GM21447 (cell line): ENCODE measurements at regions not wholly inside any gene's neighbourhood (a gene's known extent, or its start where the extent isn't known, plus 50 kb on each side); places are given as distances from the start of the nearest gene placed in this dataset.
"Not testable (repeated sequence)": the region's sequence is repeated elsewhere in the genome, so short reads cannot be mapped to it uniquely, and the experiment has no call there.

Source experiments
- ATAC-seq: cut with Tn5 transposase; IDR thresholded peaks from one replicate; pipeline ENCODE4 v1.9.1; 2021; ENCODE audit not compliant: unreplicated experiment

DNA sequence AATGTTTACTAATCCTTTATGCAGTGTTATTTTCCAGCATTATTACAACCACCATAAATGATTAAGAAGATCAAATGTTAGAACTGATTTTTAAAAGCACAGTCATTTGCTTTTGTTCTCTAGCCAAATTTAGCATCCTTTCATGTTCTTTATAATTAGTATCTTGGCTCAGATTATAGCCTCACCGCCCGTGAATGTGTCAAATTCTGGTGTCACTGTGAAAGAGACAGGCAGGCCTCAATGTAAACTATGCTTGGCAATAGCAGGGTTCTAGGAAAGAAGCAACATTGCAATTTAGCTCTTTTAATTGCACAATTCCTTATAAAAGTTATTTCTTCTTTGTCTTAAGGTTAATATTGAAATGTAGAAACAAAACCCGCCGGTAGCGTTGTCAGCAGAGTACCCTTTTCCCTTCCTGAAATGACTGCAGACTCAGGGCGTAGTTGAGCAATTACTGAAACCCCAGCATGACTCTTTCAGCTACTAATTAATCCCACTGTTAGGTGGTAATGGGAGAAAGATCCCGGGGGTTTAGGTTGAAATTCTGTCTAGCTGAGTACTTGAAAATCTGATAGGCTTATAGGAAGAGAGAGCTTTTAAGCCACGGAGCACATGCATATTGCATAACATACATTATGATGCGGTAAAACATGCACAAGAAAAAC lies 1600.5 kb upstream of the SEL1L start:
- ATAC-seq, result no peak

DNA sequence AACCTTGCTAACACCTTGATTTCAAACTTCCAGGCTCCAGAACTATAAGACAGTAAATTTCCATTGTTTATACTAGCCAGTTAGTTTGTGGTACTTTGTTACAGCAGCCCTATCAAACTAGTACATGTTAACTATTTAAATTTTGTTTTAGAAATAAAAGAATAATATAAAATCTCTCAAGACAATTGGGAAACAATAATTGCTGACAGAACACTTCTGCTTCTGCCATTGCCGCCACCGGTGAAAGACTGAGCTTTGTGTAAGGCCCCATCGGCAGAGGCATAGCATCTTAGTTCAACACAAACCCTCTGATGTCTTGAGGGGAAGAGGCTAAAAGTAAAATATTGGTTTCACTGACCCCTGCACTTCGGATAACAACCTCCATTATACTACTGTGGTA lies 1607.1 kb upstream of the SEL1L start:
- no peak for ATAC-seq

DNA sequence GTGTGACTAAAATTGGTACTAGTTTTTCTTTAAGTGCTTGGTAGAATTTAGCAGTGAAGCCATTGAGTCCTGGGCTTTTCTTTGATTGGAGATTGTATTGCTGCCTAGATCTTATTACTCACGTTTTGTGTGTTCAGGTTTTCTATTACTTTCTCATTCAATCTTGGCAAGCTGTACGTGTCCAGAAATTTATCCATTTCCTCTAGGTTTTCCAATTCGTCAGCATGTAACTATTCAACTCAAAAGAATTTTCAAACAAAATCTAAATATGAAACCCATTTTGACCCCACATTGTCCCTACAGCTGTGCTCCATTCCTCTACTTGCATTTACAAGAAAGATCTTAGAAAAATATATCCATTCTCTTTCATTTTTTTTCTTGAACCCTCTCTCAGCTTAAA lies 1613.4 kb upstream of the SEL1L start:
- no peak for ATAC-seq

- no peak for ATAC-seq
Observed at GRCh38 chr14:83151571-83151970, 1617.9 kb upstream of the SEL1L start.

GRCh38 chr14:83153081-83153480 lies 1619.4 kb upstream of the SEL1L start:
- no peak for ATAC-seq

DNA sequence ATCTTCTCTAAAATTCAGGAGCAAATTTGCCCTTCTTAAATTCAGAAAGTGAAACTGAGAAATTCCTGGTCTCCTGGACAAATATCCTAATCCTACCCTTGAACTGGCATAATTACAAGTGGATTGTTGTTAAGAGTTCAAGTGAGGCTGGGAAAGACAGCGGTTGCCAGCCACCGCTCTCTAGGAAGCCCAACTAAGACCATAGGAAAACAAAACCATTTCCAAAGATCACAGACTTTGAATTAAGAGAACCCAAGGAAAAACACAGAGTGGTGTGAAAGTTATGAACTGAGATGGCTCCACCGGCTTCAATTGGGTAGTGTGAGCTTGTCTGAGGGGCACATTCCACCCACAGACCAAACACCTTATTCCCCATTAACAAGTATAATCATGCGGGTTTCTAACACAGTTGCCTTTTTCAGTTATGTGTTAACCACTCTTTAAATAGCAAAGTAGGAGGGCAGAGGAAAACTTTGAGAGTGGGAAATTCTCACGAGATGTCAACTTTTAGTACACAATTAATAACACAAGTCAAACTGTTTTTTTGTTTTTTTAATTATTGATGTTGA lies 1628.8 kb upstream of the SEL1L start:
- no peak for ATAC-seq

GRCh38 chr14:83163016-83163415 lies 1629.4 kb upstream of the SEL1L start:
- no peak for ATAC-seq

- ATAC-seq, result no peak
Observed at GRCh38 chr14:83164016-83164415, 1630.4 kb upstream of the SEL1L start.

DNA sequence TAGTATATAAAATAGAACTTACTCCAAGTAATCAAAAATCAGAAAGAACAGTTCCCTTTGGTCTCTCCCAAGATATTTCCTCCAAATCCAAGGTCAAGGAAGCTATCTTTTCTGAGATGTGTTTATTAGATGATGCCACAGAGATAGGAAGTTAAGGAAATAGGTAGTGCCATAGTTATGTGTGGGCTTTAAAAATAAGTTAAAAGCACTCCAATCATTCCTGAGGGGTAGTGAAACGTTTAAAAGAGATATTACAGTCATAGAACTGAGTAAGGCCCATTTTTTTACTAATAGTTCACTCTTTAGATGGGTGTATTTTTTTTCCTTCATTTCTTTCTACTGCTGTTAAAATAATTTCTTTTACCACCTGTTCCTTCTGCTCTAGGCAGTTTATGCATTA lies 1630.9 kb upstream of the SEL1L start:
- ATAC-seq, result no peak

DNA sequence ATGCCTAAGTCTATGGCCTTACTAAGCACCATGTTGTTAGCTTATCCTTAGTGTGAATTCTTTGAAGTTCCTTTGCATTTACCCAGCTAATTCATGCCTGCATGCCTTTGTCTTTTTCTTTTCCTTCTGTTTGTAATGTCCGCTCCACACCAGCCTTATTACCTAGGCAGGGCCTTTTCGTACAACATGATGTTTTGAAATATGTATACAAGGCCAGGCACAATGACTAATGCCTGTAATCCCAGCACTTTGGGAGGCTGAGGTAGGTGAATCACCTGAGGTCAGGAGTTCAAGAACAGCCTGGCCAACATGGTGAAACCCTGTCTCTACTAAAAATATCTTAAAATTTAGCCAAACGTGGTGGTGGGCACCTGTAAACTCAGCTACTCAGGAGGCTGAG lies 1636.5 kb upstream of the SEL1L start:
- no peak for ATAC-seq

- no peak for ATAC-seq
Observed at GRCh38 chr14:83171761-83172160, 1638.1 kb upstream of the SEL1L start.

DNA sequence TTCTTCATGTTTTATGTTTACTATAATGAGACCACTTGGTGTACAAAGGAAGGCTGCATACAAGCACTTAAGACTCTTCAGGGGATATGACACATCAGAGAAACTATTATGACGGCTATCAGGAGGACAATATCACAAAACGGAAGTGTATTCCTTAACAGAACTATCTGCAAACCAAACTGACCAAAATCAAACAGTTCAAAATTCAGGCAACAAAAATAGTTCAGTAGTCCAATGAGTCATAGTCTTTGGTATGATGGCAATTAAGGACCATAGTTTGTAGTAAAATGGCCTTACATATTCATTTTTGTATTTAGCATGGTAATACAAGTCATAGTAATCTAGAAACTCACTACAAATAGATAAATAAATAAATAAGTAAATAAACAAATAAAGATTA lies 1638.7 kb upstream of the SEL1L start:
- ATAC-seq, result no peak

- ATAC-seq, result no peak
Observed at GRCh38 chr14:83173687-83174086, 1640.0 kb upstream of the SEL1L start.

DNA sequence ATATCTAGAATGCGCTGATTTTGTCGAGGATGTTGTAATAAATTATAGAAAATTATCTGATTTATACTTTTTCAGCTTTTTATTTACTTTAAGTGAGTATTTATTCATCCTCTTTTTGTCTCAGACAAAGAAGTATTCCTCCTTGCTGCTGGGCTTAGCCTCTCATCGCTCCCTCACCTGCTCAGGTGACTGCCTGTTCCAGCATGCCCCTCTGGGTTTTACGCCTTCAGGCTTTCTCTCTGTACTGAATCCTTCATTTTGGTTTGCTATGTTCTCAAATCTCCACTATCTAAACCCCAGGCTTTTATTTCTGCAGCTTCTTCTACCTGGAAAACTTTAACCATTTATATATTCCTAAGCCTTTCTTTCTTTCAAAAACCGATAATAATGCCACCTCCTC lies 1650.9 kb upstream of the SEL1L start:
- no peak for ATAC-seq

DNA sequence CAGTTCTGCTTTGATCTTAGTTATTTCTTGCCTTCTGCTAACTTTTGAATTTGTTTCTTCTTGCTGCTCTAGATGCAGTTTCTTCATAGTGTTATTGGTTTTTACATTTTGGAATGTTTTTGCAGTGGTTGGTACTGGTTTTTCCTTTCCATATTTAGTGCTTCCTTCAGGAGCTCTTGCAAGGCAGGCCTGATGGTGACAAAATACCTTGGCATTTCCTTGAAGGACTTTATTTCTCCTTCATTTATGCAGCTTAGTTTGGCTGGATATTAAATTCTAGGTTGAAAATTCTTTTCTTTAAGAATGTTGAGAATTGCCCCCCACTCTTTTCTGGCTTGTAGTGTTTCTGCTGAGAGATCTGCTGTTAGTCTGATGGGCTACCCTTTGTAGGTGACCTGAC lies 1654.7 kb upstream of the SEL1L start:
- not testable (repeated sequence) for ATAC-seq

DNA sequence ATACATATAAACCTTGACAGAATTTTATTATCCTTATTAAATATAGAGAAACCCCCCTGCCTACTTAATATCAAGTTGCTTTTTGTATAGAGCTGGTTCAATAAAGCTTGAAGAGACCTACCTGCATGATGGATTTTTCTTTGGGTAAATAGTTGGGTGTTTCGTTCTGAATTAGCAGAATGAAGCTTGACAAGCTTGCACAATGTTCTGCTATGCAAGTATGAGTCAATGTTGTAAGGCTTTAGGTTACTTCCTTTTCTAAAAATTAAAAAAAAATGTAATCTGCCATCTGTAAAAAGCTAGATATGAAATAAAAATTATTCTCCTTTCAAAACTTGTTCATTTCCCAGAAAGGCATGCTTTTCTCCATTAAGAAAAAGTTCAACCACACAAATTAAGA lies 1662.6 kb upstream of the SEL1L start:
- ATAC-seq, result no peak

DNA sequence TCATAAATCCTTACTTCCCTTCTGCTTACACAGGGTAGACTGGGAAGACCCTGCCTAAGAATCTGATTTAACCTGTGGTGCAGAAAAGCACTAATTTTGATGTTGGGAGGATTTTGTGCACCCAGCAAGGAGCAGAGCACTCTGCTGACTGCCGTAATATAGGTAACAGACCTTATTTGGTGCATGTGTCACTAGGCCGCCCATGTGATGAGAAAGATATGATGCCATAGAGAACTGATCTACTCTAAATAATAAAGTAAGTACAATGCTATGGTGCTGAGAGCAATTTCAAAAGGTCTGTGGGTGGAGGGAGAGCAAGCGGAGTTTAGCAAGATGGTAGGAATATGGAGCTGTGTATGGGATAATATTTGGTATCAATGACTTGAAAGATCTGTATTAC lies 1663.6 kb upstream of the SEL1L start:
- ATAC-seq, result no peak

GRCh38 chr14:83207550-83207949 lies 1673.9 kb upstream of the SEL1L start:
- no peak for ATAC-seq

DNA sequence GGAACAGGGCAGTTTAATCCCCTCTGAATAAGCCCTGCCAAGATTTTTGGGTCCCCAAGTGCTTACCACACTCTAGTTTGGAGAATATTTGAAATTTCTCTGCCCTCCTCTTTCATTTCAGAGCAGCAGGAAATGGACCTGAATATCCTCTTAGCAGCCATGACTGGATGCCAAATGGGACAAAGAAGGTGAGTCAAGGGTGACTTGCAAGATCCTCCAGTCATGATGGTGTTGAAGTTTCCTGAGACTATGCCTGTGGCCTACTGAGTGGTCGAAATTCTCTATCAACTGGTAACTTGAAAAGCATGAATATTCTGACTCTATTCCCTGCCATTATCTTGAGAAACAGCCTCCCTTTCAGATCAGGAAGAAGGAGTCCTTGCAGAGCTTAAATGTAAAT lies 1674.7 kb upstream of the SEL1L start:
- ATAC-seq, result no peak

GRCh38 chr14:83217492-83217891 lies 1683.8 kb upstream of the SEL1L start:
- ATAC-seq, result no peak

GRCh38 chr14:83247924-83248639 lies 1714.4 kb upstream of the SEL1L start:
- ATAC-seq, result no peak

- no peak for ATAC-seq
Observed at GRCh38 chr14:83251402-83251801, 1717.7 kb upstream of the SEL1L start.

GRCh38 chr14:83253870-83254269 lies 1720.2 kb upstream of the SEL1L start:
- no peak for ATAC-seq
